NCI-H345 (cell line): ENCODE measurements at regions not wholly inside any gene's neighbourhood (a gene's known extent, or its start where the extent isn't known, plus 50 kb on each side); places are given as distances from the start of the nearest gene placed in this dataset.
"Not testable (repeated sequence)": the region's sequence is repeated elsewhere in the genome, so short reads cannot be mapped to it uniquely, and the experiment has no call there.

Source experiments
- DNase-seq: peaks from one replicate; lab custom pipeline; 2025; lab: John Stamatoyannopoulos, UW

DNA sequence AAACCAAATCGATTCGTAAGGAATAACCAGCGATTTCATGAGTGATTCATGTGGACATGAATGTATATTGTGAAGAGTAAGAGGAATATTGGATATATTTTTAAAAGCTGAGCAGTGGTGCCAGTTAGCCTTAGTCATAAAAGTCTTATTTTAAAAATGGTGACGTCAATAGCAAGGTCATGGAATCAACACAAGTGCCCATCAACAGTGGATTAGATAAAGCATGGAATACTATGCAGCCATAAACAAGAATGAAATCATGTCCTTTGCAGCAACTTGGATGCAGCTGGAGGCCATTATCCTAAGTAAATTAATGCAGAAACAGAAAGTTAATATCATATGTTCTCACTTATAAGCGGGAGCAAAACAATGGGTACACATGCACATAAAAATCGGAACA is 89.0 kb upstream of the STOX2 start:
- no peak for DNase-seq

DNA sequence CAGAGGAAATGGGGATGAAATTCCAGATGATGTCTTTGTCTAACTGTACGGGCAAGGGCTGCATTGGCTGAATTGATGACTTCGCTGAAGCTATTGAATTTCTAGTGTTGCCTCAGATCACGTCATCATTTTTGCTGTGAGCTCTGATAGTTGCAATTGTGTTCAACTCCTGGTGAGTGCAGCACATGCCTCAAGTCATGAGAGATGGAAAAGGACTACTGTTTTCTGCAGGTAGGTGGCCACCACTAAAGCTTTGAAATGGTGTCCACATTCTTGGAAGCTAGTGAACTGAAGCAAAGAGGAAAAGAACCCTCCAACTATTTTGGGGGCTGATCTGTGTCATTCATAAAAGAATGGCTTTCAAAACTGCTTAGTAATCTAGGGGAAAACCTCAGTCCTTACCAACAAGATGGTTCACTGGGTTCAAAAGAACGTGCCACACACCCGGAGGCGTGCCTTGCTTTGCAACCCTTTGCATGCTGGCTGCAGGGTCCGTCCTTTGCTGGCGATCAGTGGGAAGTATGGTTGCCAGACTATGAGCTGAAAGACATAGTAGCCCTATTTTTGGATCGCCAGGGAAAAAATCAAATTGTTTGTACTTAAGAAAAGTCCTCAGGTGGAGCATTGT is 88.1 kb upstream of the STOX2 start:
- DNase-seq: no peak

DNA sequence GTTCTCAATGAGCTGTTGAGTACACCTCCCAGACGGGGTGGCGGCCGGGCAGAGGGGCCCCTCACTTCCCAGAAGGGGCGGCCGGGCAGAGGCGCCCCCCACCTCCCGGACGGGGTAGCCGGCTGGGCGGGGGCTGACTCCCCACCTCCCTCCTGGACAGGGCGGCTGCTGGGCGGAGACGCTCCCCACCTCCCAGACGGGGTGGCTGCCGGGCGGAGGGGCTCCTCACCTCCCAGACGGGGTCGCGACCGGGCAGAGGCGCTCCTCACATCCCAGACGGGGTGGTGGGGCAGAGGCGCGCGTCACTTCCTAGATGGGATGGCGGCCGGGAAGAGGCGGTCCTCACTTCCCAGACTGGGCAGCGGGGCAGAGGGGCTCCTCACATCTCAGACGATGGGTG is 86.5 kb upstream of the STOX2 start:
- not testable (repeated sequence) for DNase-seq

DNA sequence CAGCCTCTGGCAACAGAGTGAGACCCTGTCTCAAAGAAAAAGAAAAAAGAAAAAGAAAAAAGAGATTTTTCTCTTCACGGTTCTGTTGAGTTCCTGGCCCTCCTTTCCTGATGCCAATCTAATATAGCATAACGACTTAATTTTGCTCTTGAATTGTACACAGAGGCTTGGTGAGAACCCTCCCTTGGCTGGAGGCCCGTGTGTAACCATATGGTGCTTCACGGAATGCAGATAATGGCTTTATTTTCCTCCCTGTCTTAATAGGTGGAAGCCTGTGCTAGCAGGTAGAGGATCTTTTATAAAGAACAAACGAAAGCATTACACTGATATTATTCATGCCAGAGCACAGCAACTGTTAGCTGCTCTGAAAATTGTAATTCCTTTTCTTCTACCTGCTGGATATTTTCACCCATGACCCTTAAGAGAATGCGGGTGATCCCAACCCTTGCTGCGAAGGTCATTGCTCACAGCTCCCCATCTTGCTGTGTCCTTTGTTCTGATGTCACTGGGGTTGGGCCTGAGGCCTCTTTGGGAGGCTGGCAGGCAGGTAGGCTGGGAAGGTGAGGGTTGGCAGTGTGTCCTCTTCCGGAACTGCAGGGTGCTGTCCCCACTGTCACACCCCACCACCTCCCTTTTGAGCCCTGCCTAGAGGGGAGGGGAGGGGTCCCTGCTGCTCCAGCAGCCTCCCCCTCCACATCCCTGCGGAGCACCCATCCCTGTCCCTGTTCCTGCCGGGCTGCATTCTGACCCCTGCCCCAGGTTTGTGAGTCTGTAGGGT is 83.8 kb upstream of the STOX2 start:
- no peak for DNase-seq

DNA sequence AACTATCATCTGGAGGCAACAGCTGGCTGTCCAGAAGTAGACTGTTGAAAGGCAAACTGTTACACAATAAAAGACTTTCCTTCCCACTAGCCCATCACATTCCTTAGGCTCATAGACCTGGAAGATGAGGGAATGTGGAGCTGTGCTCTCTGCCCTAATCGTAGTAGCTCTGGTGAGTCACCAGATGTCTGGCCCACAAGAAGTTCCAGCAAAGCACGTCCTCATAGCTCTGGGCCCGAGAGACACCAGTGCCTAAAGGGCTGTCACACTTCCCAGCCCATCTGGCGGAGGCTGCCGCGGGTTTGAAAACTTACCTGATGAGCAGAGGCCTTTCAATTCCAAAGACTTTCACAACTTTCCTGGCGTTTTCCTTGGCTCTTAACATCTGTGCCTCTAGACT is 81.7 kb upstream of the STOX2 start:
- DNase-seq: no peak

DNA sequence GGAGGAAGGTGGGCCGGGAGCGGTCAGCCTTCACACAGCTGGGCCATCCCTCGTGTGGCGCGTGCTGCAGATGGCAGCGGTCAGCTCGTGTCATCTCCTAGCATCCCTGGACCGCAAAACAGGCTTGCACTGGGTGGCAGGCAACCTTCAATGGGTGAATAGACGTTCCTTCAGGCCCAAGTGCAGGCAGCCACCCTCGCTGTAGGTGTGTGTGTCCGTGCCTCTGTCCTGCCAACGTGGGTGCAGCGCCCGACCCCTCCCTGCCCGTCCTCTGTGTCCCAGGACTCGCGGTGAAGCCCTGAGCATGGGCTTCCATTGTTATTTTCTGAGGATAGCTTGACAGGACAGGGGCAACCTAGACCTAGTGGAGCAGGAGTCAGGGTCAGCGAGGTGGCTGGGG is 79.8 kb upstream of the STOX2 start:
- no peak for DNase-seq

DNA sequence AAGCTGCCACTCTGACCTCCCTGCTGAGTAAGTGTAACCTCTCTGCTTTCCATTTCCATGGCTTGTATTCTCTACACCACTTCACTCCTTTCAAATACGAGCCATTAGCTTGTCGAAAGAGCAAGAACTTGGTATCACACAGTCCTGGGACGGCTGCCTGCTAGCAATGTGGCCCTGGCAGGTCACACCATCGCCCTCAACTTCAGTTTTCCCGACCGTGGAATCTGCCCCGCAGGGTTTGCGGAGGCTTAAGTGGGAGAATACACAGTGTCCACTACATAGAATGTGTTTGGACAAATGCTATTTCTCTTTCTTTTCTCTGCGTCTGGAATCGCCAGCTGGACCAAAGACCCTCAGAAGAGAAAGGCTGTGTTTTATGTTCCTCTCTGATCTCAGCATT is 78.6 kb upstream of the STOX2 start:
- DNase-seq: no peak

DNA sequence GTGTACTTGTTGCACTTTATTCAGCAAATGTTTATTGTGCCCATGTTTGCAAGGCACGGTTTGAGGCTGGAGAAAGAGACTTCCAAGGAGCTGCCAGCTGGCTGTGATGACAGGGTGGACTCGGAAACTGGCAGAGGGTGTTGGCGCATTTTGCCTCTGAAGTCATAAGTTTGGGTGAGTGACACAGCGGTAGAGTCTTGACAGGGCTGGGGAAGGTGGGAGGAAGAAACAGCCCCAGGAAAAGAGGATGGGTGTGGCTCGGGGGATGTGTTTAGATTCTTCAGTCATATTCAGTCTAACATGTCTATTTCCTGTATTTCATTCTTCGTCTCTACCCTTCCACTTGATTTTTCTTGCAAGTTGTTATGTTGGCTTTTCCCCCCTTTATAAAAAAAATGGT is 77.0 kb upstream of the STOX2 start:
- DNase-seq: no peak

DNA sequence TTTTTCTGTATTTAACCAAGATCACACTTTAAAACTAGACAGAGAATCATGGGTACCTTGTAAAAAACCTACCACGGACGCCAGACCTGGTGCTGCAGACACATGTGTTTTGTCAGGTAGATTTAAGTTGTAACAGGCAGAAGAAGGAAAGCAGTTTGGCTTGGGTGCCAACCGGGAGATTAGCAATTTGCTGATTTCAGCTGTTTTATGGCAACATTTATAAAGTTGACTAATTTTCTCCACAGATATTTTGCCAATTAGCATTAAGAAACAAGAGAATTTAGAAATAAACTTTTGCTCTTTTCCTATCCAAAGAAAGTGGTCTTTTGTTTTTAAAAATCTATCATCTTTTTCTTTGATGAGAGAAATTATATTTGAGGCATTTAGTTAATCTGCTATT is 76.3 kb upstream of the STOX2 start:
- DNase-seq: no peak

DNA sequence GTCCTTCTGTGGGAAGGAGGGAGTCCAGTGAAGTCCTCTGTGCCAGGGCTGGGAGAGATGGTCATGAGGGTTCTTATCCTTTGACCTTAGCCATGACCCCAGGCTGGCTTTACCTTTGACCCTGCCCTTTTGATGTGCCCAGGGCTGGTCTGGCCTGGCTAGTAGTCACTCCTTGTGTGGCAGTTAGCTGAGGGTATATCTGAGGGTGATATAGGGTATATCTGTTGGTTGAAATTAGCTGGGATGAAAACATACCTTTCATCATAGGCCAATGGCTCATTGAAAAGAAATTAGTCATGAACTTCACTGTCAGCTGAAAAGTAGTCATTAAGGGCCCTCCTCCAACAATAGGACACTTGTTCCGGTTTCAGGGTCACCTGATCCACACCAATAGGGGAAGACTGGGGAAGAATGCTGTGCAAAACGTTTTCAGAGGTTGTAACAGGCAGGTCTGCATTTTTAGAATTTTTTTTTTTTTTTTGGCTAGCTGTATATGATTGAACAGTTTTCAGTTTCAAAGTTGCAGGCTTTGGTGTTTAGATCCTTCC is 74.6 kb upstream of the STOX2 start:
- DNase-seq: no peak

DNA sequence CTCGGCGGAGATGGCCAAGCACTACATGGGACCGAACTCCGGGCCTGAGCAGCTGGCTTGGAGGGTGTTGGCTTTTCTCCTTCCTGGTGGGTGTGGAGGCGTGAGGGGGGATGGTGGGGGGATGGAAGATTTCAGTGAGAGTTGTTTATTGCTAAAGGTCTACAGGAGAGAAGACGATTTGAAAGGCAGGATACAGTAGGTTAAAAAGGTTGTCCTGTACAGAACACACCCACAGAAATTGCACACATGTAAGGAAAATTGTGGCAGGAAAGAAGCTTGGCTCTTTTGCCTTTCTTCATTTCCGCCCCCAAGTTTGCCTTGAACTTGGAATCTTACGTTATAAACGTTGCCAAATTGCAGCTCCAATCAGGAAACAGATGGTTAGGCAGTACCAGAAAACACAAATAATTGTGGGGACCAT is 74.1 kb upstream of the STOX2 start:
- DNase-seq: no peak

DNA sequence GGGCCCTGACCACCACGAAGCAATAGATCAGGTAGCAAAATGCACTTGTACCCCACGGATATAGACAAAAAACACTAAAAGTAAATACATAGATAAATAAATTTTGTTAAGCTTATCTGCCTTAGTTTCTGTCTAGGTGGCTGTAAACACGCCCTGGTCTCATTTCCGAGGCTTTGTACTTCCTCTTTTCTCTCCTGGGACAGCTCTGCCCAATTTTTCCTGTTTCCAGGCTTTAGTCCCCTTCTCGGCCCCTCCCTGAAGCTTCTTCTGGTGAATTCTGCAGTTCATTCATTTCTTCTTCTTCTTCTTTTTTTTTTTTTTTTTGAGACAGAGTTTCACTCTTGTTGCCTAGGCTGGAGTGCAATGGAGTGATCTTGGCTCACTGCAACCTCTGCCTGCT is 73.4 kb upstream of the STOX2 start:
- DNase-seq: no peak

DNA sequence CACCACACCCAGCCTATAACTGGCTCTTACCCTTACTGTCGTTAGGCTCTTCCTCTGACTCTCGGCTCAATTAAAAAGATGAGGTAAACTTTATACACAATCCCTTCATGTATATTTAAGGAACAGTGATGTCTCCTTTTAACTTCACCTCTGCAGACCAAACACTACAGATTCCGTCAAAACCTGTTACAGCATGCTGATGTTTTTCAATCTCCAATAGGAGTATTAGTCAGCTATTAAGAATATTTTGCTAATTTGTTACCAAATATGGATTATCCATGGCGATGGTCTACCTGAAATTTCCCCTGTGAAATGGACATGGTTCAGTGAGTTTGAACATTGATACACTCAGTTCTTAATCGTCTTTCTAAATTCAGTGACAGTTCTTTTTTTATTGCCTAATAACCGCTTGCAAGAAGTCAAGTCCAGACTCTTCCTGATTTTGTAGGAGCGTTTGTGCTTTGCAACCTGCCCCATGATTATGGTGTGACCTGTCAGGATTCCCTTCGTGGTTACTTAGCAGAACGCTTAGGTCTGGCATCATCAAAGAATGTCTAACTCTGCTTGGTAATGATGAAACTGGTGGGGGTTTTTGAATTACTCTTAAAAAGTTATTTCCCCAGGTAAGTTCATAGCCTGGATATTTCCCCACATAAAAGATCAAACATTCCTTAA is 72.2 kb upstream of the STOX2 start:
- no peak for DNase-seq

DNA sequence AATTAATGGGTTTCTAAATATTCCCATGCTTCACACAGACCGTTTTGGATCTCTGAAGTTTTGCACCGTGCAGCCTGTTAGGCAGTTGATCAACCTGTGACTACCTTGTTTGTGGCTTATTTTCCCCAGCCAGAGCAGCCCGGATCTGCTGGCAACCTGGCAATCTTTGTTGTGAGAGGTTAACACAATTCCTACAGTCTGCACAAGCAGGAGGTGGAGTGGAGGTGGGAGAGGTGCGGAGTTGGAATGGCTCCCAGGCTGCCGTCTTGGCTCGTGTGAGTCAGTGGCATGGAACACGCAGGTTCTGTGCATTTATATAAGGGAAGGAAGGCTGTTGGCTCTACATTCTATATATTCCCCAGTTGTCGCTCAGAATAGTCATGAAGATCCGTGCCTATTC is 70.9 kb upstream of the STOX2 start:
- no peak for DNase-seq

DNA sequence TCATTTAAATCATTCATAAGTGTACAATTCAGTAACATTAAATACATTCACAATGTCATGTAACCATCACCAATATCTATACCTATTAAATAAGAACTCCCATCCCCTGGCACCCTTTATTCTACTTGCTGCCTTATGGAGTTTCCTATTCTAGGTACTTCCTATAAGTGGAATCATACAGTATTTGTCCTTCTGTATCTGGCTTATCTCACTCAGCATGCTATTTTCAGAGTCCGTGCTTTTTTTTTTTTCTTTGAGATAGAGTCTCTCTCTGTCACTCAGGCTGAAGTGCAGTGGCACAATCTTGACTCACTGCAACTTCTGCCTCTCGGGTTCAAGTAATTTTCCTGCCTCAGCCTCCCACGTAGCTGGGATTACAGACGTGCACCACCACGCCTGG is 67.9 kb upstream of the STOX2 start:
- no peak for DNase-seq

DNA sequence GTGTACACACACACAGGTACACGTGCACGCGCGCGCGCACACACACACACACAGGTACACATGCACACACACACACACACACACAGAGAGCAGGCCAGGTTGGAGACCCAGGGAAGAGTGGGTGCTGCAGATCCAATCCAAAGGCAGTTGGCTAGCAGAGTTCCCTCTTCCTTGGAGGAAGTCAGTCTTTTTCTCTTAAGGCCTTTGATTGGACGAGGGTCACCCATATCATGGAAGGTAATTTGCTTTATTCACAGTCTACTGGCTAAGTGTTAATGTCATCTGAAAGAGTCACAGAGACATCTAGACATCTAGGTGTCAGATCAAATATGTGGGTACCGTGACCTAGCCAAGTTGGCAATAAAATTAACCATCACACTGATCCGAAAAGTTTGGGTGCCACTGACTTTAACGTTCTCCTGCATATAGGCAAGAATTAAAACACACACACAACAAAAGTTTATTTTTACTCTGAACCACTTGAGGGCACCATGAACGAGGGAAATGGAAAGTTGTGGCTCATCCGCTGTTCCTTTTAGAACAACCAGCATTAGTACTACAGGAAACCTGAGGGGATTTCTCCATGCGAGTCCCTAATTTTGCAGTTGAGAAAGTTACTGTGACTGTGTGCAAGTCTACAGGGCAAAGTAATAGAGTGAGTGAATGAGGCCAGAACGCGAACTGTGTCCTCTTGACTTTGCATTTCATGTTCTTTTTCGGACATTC is 66.0 kb upstream of the STOX2 start:
- no peak for DNase-seq

DNA sequence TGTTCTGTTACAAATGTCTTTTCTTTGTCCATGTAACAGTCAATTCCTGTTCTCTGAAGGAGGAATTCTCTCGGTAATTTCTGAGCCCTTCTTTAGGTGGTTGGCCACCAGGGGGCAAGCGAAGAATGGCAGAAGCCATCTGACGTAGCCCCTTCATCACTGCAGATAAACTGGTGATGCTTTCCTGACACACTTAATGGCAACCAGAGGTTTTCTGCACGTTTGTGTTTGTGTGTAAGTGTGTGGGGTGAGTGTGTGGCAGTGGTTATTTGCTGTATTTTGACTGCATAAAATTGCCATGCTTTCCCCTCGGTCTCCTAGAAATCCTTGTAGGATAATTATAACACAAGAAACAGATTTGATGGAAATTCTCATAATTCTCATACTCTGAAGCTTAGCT is 64.8 kb upstream of the STOX2 start:
- DNase-seq: peak; percentile 67

DNA sequence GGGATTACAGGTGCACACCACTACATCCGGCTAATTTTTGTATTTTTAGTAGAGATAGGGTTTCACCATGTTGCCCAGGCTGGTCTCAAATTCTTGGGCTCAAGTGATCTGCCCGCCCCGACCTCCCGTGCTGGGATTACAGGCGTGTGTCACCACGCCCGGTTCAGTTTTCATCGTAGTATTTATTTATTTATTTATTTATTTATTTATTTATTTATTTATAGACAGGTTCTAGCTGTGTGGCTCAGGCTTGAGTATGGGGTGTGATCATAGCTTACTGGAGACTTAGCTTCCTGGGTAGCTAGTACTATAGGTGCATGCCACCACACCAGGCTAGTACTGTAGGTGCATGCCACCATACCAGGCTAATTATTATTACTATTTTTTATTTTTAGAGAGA is 64.1 kb upstream of the STOX2 start:
- no peak for DNase-seq

DNA sequence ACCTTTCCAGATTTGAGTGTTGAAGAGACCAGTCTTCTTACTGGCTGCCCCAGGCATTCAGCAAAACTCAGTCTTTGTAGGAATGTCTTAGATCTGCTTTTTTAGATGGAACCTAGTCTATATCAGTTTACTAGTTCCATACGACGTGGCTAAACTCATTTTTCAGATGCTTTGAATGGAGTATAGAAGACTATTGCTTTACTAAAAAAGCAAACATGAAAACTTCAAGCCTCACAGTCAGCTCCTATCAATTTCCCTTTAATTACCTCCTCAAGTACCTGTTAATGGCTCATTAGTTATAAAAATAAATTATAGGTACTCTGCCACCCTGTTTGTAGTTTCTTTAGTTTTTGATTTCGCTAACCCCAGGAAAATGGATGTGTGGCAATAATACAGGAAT is 63.0 kb upstream of the STOX2 start:
- DNase-seq: no peak

DNA sequence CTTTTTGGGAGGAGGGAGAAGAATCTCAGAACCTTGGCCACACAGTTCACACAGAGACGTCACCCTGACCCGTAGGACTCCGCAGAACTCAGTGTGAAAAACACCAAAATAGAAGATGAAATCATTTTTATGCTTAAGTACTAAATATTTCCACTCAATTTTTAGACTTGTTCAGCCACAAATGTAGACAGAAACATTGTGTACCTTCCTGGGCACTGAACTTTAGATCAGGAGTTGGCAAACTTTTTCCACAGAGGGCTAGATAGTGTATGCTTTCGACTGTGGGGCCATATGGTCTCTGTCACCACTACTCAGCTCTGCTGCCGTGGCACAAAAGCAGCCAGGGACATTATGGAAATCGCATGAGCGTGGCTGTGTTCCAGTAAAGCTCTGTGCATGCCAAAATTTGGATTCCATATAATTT is 61.8 kb upstream of the STOX2 start:
- no peak for DNase-seq

DNA sequence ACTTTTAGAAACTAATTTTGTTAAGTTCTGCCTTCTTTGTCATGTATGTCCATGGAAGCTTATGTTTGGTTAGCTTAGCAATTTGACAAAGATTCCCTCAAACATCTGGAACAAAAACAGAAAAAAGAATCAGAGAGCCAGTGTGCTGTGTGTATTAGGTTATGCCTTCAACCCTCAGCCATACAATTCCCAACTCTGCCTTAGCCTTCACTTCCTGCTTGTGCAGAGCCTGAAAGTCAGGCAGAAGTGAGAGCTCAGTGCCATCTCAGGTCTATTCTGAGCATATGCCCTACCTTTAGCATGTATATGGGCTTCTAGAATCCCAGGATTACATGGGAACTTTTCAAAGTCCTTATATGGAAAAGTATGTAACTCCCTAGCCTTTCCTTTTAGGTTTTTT is 58.2 kb upstream of the STOX2 start:
- no peak for DNase-seq

DNA sequence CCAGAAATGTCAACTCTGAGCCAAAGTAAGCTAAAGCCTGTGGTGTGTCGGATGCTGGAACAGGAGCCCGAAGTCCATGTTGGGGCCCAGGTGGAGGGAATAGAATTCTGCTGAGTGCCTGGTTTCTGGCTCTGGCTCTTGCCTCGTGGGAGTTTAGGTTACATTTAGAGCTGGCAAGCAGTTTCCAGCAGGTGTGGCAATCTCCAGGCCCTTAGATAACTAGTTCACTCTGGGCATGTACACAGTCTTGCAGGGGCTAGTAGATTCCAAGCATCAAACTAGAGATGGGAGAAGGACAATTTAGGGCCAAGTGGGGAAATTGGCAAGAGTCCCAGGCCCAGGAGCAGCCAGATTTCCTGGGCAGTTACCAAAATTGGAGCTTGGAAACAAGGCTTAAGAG is 56.3 kb upstream of the STOX2 start:
- DNase-seq: no peak
